A673 (cell line): ENCODE measurements at regions not wholly inside any gene's neighbourhood (a gene's known extent, or its start where the extent isn't known, plus 50 kb on each side); places are given as distances from the start of the nearest gene placed in this dataset.

Experiments used
- BruUV-seq: library from RNA; stranded (reverse); fragments of 400-500 nt; replicated peaks from 2 replicates; lab custom pipeline; 2021; lab: Mats Ljungman, UMichigan
- CTCF ChIA-PET: fragments of 300-600 bp; sonication (Branson Sonifier 250); formaldehyde crosslinking; loops from one replicate; lab custom pipeline; 2022; ENCODE audit warnings: antibody characterized with exemption; lab: Charles Lee
- POLR2A ChIA-PET: fragments of 300-600 bp; sonication (Branson Sonifier 250); formaldehyde crosslinking; loops from one replicate; lab custom pipeline; 2022; ENCODE audit warnings: antibody characterized with exemption; ENCODE audit not compliant: low non-redundant PET; lab: Charles Lee
- DNase-seq: peaks from one replicate; pipeline ENCODE4 v3.0.0-alpha.2; 2015; ENCODE audit warnings: low spot score
- H3K27ac ChIP-seq: fragments of 200-600 bp; sonication (generic); 2 replicates; pipeline ENCODE4 v1.5.1; 2016; ENCODE audit warnings: mixed run types, low read depth, mild to moderate bottlenecking, mixed read lengths, antibody characterized with exemption, low read length; ENCODE audit not compliant: poor library complexity, severe bottlenecking
- H3K27me3 ChIP-seq: fragments of 200-600 bp; sonication (generic); replicated peaks from 2 replicates; pipeline ENCODE4 v1.6.1; 2017; ENCODE audit warnings: mixed run types, low read depth, mild to moderate bottlenecking, mixed read lengths, antibody characterized with exemption, low read length; ENCODE audit not compliant: insufficient read depth, poor library complexity
- H3K36me3 ChIP-seq: fragments of 200-600 bp; sonication (generic); 2 replicates; pipeline ENCODE4 v1.6.1; 2016; ENCODE audit warnings: mixed run types, mild to moderate bottlenecking, mixed read lengths, antibody characterized with exemption, low read length; ENCODE audit not compliant: insufficient read depth, poor library complexity, severe bottlenecking
- H3K4me1 ChIP-seq: fragments of 200-600 bp; sonication (generic); 2 replicates; pipeline ENCODE4 v1.6.1; 2017; ENCODE audit warnings: mixed run types, mild to moderate bottlenecking, mixed read lengths, antibody characterized with exemption, low read length; ENCODE audit not compliant: insufficient read depth, poor library complexity, severe bottlenecking
- H3K4me3 ChIP-seq: fragments of 200-600 bp; sonication (generic); 2 replicates; pipeline ENCODE4 v1.5.1; 2016; ENCODE audit warnings: low read depth, mixed run types, mild to moderate bottlenecking, mixed read lengths, low read length; ENCODE audit not compliant: poor library complexity, severe bottlenecking
- H3K9me3 ChIP-seq: fragments of 200-600 bp; sonication (generic); 2 replicates; pipeline ENCODE4 v1.6.1; 2016; ENCODE audit warnings: mixed run types, low read depth, mild to moderate bottlenecking, mixed read lengths, antibody characterized with exemption, low read length; ENCODE audit not compliant: poor library complexity, severe bottlenecking
- EZH2 ChIP-seq: fragments of 200-600 bp; sonication (generic); IDR thresholded peaks from 2 replicates; pipeline ENCODE4 v1.6.1; 2017; ENCODE audit warnings: borderline replicate concordance, low read depth, mild to moderate bottlenecking, mixed read lengths, antibody characterized with exemption, low read length; ENCODE audit not compliant: poor library complexity, severe bottlenecking
- intact Hi-C: fragments of 100-400 bp; cut with micrococcal nuclease; formaldehyde crosslinking; loops from one replicate; pipeline ENCODE4 v1.10.0; 2022; ENCODE audit not compliant: unreplicated experiment
- TF ChIP-seq, protein P1 (sequence below): fragments of 300-800, 200-600 bp; sonication (generic); conservative IDR thresholded peaks from 2 replicates; pipeline ENCODE4 v1.5.1; 2017; ENCODE audit warnings: low read depth, mild to moderate bottlenecking, antibody characterized with exemption, low read length, moderate library complexity, mixed read lengths

- Histone ChIP-seq H3K9me3 (no peaks in the 10 kb centered on the region), H3K36me3 (no peaks in the 10 kb centered on the region), H3K27ac (no peak overlapping the region), H3K27me3 (no peaks in the 10 kb centered on the region), H3K4me3 (no peak overlapping the region), H3K4me1 (no peaks in the 10 kb centered on the region)
- no peak for DNase-seq
- no TSS peak for BruUV-seq
- ChIA-PET POLR2A (no interaction called here), CTCF (no interaction called here)
- intact Hi-C loops = no loop called here
- no peak for TF ChIP-seq EZH2
- TF ChIP-seq, protein P1, sequence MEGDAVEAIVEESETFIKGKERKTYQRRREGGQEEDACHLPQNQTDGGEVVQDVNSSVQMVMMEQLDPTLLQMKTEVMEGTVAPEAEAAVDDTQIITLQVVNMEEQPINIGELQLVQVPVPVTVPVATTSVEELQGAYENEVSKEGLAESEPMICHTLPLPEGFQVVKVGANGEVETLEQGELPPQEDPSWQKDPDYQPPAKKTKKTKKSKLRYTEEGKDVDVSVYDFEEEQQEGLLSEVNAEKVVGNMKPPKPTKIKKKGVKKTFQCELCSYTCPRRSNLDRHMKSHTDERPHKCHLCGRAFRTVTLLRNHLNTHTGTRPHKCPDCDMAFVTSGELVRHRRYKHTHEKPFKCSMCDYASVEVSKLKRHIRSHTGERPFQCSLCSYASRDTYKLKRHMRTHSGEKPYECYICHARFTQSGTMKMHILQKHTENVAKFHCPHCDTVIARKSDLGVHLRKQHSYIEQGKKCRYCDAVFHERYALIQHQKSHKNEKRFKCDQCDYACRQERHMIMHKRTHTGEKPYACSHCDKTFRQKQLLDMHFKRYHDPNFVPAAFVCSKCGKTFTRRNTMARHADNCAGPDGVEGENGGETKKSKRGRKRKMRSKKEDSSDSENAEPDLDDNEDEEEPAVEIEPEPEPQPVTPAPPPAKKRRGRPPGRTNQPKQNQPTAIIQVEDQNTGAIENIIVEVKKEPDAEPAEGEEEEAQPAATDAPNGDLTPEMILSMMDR = no peak
These were observed 140.6 kb downstream of the OPN5 start for GRCh38 chr6:47922391-47922790.

- Histone ChIP-seq H3K9me3 (no peaks in the 10 kb centered on the region), H3K27ac (no peak overlapping the region), H3K4me1 (no peaks in the 10 kb centered on the region), H3K36me3 (no peaks in the 10 kb centered on the region), H3K27me3 (no peaks in the 10 kb centered on the region), H3K4me3 (no peak overlapping the region)
- no peak for DNase-seq
- no TSS peak for BruUV-seq
- intact Hi-C loops = no loop called here
- ChIA-PET POLR2A (no interaction called here), CTCF (no interaction called here)
- TF ChIP-seq, protein P1 = no peak
- no peak for TF ChIP-seq EZH2
These were observed 138.0 kb downstream of the OPN5 start for GRCh38 chr6:47919875-47920274.

DNA sequence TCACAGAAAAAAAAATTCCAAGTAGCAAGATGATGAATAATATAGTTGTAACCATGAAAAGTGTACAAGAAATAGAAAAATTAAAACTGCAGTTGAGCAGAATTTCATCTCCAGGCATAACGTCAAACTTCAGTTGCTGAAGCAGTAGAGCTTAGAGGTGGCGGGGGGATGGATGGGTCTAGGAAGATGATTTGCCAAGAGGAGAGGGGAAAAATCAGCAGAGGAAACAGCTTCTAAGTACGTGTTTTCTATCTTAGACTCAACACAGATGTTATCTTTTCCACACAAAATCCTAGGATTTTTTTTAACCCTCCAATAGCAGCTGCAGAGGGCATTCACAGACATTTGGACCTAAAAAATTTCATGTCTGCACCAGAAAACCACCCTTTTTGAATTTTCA lies 136.0 kb downstream of the OPN5 start:
- ChIA-PET POLR2A (no interaction called here), CTCF (no interaction called here)
- intact Hi-C loops = no loop called here
- H3K27ac ChIP-seq = no peak overlapping the region
- H3K9me3 ChIP-seq = no peaks in the 10 kb centered on the region
- H3K36me3 ChIP-seq = no peaks in the 10 kb centered on the region
- no peaks in the 10 kb centered on the region for H3K4me1 ChIP-seq
- H3K4me3 ChIP-seq = no peak overlapping the region
- H3K27me3 ChIP-seq = no peaks in the 10 kb centered on the region
- TF ChIP-seq, protein P1 = no peak
- TF ChIP-seq EZH2 = no peak
- BruUV-seq = no TSS peak
- DNase-seq = no peak
